ENCODE measurements at regions not wholly inside any gene's neighbourhood (a gene's known extent, or its start where the extent isn't known, plus 50 kb on each side); places are given as distances from the start of the nearest gene placed in this dataset.
"Not testable (repeated sequence)": the region's sequence is repeated elsewhere in the genome, so short reads cannot be mapped to it uniquely, and the experiment has no call there.

GRCh38 chr4:79174490-79175252 is 151.2 kb downstream of the NAA11 start:
- DNase-seq = no peak

- DNase-seq = no peak
Observed at GRCh38 chr4:79173186-79173585, 152.7 kb downstream of the NAA11 start.

DNA sequence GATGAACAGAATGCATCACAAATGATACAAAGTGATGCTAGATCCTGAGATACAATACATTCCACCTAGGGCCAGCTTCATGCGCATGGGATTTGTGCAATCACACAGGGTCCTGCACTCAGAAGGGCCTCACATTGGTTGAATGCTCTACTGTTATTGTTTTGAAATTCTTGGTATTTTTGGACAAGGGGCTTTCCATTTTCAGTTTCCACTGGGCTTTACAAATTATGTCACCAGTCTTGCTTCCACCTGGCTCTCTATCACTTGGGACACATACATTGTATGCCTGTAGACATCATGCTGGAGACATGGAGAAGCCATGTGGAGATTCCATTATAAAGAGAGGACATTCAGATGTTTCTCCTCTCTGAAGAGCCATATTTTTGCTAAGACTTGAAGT is 155.8 kb downstream of the NAA11 start:
- no peak for DNase-seq

DNA sequence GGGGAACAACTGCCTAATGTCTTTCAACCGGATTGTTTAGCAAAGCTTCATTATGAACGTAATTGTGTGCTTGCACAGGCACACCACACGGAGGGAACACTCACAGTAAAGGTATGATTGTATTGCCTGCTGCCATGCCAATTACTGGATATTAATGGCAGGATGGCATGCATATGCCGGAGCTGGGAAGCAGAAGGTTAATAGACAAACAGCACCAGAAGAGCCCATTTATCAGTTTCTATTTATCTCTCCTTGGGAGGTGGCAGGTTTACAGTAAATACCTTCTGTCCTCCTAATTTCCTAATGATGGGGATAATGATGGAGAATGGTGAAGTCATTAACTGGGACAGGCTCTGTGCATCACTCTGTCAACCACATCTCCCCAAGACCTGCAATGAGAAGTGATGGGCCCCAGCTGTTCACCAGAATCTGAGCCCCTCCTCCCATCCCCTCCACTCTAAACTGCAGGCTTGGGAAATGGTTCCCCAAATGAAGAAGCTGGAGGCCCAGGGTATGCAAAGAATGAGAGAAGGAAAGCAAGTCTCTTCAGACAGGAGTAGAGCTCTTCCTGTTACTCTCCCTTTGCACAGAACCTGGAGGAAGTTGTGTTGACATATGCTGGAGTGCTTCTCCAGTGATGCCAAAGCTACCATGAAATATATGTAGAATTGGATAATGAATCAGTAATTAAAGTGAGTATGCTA is 160.8 kb downstream of the NAA11 start:
- DNase-seq = no peak

- no peak for DNase-seq
Observed at GRCh38 chr4:79163981-79164490, 161.8 kb downstream of the NAA11 start.

GRCh38 chr4:79160962-79161361 is 164.9 kb downstream of the NAA11 start:
- DNase-seq = no peak

GRCh38 chr4:79158705-79159104 is 167.2 kb downstream of the NAA11 start:
- DNase-seq = not testable (repeated sequence)

- no peak for DNase-seq
Observed at GRCh38 chr4:79155336-79155735, 170.5 kb downstream of the NAA11 start.

- no peak for DNase-seq
Observed at GRCh38 chr4:79150820-79151416, 174.9 kb downstream of the NAA11 start.

DNA sequence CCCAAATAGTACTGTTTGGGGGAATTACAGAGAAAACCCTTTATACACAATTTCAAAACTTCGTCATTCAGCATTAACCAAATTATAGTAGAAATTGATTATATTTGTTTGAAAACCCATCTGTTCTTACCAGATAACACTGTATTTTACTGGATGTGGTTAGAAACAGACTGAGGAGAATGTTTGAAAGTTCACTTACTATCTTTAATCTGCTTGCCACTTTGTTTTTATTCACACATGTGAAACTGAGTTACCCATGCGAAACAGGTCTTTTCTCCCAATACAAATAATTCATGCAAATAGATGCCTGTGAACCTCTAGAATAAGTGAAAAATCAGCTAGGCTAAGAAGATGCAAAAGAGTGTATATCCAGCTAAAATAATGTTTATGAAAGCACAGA is 177.5 kb downstream of the NAA11 start:
- no peak for DNase-seq

GRCh38 chr4:79147251-79147650 is 178.6 kb downstream of the NAA11 start:
- no peak for DNase-seq

DNA sequence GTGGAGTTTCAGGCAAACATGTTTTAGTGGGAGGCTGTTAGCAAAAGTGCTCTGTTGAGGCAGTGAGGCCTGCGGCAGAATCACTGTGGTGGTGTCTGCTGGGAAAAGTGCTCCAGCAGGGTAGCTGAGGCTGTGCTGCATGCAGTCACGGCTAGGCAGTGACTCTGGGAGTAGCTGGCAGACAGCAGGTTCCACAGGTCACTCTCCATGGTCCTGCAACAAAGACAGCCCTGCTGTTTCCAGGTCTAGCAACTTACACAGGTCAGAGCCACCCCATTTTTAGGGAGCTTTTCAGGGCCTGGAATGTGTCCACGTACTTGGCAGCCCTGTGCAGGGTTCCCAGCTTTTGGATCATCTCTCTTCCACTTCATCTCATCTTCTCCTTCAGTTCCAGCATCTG is 184.3 kb downstream of the NAA11 start:
- DNase-seq = no peak

- no peak for DNase-seq
Observed at GRCh38 chr4:79134767-79135166, 191.1 kb downstream of the NAA11 start.

DNA sequence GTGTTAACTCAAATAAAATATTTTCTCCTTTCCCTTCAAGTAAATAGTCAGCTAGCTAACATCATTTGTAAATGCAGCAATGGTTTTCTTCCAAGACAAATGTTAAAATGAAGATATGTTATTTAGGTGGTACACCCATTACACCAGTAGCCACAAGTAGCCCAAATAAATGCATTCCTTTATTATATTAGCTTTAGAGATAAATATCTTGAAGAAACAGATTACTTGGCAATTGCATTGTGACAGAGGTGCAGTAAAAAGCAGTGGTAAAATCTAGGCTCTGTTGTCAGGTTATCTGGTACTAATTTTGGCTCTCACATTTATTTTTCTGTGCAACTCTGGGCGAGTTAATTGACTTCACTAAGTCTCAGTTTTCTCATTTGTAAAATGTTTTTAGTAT is 193.0 kb downstream of the NAA11 start:
- DNase-seq = no peak

GRCh38 chr4:79121875-79122358 is 182.7 kb upstream of the PAQR3 start:
- DNase-seq = no peak

- no peak for DNase-seq
Observed at GRCh38 chr4:79121223-79121622, 182.0 kb upstream of the PAQR3 start.

DNA sequence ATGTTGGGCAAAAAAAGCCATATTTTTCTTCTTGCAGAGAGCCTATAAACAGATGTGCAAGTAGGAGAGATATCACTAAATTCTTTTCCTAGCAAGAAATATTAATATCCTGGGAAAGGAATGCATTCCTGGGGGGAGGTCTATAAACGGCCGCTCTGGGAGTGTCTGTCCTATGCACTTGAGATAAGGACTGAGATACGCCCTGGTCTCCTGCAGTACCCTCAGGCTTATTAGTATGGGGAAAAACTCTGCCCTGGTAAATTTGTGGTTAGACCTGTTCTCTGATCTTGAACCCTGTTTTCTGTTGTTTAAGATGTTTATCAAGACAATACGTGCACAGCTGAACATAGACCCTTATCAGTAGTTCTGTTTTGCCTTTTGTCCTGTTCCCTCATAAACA is 177.8 kb upstream of the PAQR3 start:
- DNase-seq = not testable (repeated sequence)

- DNase-seq = no peak
Observed at GRCh38 chr4:79107014-79107413, 167.8 kb upstream of the PAQR3 start.

DNA sequence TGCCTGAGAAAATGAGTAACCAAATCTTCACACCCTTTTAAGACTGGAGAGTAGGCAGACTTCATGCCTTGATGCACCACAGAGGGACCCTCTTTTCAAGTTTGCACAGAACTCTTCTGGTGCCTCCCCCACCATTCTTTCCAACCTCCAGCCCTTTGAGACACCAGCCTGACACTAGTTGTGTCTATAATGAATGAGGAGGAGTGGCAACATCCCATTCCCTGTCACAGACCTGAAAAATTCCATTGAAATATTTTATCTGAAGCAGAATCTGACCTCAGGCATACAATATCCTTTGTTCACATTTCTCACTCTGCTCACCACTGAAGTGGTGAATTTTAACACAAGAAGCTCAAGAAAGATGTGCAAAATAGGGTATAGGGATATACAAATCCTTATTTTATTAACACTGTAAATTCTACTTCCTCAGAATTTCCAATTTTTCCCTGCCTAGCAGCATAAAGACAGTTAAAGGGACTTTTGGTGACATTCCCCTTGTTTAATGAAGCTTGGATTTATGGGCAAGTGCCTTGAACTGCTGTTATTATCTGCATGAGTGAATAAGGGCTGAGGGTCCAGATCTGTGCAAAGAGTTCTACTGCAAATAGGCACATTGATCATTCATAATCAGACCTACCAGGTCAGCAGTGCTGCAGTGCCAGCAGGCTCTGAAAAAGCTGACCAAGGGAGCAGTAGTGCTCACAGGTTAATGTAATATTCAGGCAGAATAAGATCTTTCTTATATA is 149.9 kb upstream of the PAQR3 start:
- no peak for DNase-seq

GRCh38 chr4:79087071-79087470 is 147.8 kb upstream of the PAQR3 start:
- no peak for DNase-seq

DNA sequence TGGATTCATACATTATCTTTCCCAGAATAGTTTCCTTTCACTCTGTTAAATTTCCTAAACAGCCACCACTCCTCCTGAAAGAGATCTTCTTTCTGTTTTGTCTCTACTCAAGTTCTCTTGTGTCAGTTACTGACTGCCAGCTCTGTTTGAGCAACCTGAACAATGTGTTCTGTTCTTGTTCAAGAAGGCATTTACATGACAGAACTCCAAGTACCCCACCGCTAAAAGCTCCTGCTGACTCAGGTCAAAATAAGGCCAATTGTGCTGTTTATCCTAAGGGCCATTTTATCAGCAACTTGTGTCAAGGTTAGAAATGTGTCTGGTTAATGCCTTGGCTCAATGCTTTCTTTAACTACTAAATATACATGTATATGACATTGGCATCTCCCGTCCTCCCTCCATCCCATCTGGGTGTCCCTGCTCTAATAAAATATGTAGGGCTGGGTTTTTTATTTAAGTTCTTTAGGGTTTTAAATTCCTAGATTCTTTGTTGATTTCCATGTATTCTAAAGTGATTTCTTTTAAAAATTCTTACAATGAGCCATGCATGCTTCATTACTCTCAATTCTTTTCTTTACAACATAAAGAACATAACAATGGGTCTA is 144.3 kb upstream of the PAQR3 start:
- no peak for DNase-seq

DNA sequence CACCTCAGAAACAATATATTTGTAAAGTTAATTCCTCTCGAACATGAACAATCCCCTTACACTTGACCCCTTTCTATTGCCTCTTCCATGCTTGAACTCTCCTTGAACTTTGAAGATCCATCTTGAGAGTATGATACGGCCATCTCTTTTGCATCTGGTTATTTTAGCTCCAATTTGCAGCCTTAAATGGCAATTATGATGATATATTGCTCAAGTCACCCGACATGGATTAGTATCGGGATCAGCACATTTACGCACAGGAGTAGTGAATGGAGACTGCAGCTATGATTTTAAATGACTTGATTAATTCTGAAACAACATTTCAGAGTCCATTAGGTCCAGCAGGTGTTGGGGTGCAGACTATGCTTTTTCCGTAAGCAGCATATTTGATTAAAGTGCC is 143.8 kb upstream of the PAQR3 start:
- DNase-seq = no peak

- DNase-seq = no peak
Observed at GRCh38 chr4:79081973-79082372, 142.7 kb upstream of the PAQR3 start.
